Astrocyte of the spinal cord (primary cell): ENCODE measurements at regions not wholly inside any gene's neighbourhood (a gene's known extent, or its start where the extent isn't known, plus 50 kb on each side); places are given as distances from the start of the nearest gene placed in this dataset.

ENCODE experiments used
- DNase-seq: peaks from one replicate; pipeline ENCODE4 v3.0.0; 2011; ENCODE audit warnings: low read depth, low spot score
- H3K4me3 ChIP-seq: 2 replicates; pipeline ENCODE4 v1.5.1; 2011; ENCODE audit warnings: low read depth, mild to moderate bottlenecking, low read length, moderate library complexity
- in situ Hi-C: cut with HindIII; loops from 2 replicates; pipeline ENCODE4 v1.10.0; 2017; ENCODE audit warnings: low sequenced_read_pairs
- TF ChIP-seq, protein P1 (sequence below): IDR thresholded peaks from 2 replicates; pipeline ENCODE4 v1.5.1; 2012; ENCODE audit warnings: low read depth, mild to moderate bottlenecking, low read length, inconsistent platforms

DNA sequence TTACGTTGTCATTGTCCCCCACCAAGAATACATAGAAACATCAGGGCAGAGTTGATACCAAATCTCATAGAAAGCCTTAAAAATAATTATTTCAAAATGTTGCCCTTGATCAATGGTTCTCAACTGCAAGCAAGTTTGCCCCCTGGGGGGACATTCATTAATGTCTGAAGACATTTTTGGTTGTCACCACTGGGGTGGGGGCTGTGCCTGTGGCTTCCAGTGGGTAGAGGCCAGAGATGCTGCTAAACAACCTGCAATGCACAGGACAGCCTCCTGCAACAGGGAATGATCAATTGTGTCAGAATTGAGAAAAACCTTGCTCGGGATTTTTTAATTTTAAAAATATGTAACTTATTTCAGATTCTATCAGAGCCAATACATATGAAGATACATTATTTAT, 130.6 kb upstream of the DOK5 start:
- in situ Hi-C loops = no loop called here
- TF ChIP-seq, protein P1, sequence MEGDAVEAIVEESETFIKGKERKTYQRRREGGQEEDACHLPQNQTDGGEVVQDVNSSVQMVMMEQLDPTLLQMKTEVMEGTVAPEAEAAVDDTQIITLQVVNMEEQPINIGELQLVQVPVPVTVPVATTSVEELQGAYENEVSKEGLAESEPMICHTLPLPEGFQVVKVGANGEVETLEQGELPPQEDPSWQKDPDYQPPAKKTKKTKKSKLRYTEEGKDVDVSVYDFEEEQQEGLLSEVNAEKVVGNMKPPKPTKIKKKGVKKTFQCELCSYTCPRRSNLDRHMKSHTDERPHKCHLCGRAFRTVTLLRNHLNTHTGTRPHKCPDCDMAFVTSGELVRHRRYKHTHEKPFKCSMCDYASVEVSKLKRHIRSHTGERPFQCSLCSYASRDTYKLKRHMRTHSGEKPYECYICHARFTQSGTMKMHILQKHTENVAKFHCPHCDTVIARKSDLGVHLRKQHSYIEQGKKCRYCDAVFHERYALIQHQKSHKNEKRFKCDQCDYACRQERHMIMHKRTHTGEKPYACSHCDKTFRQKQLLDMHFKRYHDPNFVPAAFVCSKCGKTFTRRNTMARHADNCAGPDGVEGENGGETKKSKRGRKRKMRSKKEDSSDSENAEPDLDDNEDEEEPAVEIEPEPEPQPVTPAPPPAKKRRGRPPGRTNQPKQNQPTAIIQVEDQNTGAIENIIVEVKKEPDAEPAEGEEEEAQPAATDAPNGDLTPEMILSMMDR = no peak
- no peak for DNase-seq
- H3K4me3 ChIP-seq = no peak overlapping the region

DNA sequence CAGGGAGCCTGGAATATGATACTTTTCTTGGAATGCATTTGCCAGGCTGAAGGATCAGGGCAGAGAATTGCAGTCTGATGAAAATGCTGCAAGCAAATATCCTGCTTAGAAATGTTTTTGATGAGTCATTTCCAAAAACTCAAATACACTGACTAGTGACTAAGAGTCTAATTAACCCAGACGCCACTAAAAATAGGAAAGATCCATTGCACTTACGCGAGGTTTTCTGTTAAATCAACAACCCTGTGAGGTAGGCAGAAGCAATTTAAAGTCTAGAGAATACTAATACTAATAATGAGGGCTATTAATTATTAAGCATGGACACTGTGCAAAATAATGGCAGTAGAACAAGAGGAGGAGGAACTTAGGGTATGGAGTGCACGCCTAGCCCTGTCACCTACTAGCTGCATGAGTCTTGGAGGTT, 130.1 kb upstream of the DOK5 start:
- DNase-seq = peak; percentile 86
- in situ Hi-C loops = no loop called here
- H3K4me3 ChIP-seq = no peak overlapping the region
- TF ChIP-seq, protein P1 = no peak

DNA sequence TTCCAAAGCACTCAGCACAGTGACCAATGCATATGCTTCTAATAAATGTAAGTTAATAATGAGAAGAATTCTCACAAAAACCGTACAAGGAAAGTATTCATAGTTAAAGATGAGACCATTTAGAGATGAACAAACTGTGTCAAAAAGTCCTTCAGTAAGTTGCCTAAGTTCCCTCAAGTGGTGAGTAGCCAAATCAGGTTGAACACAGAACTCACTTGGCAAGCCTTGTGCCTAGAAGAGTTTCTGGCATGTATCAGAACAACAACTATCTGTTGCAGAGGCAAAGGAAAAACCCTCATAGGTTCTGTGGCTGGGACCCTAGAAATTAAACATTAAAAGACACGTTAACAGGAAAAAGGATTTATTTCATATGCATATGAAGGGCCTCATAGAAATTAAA, 129.6 kb upstream of the DOK5 start:
- in situ Hi-C loops = no loop called here
- DNase-seq = peak; percentile 19
- no peak overlapping the region for H3K4me3 ChIP-seq
- TF ChIP-seq, protein P1 = no peak

DNA sequence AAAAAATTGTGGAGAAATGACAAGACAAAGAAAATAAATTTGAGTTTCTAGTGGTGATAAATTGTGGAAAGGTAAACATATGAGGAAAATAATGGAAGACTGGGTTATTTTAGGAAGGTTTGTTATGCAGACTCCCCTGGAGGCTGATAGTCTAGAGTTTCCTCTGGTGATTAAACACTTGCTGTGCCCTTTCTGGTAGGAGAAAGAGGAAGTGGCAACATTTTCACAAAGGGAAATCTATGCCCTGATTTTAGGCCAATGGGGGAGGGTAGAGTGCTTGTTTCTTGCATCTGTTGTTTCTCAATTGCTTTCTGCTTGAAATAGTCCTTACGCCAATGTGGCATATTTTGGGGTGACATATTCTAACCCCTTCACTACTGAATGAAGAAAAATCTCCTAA, 129.1 kb upstream of the DOK5 start:
- in situ Hi-C loops = no loop called here

DNA sequence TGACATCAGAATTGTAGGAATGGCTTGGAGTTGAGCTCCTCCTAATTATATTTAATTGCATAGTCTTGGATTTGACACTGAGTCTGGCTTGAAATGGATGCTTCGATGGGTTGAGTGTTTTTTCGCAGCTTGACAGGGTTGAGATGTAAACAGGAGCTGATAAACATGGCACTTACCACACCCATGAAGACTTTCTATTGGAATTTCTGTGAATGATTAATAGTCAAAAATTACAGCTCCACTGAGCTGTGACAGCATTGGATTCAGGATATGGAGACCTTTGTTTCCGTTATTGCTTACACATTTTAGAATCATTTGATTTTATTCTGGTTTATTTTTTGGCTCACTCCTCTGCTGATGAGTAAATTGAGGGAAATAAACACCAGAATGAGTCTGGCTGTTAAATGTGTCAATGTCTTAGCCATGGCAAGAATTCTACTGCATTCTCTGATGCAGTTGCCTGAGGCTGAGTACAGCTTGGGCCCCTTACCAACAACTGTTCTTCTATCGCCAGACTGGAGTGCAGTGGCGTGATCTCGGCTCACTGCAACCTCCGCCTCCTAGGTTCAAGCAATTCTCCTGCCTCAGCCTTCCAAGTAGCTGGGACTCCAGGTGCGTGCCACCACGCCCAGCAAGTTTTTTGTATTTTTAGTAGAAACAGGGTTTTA, 128.1 kb upstream of the DOK5 start:
- TF ChIP-seq, protein P1 = no peak
- no peak overlapping the region for H3K4me3 ChIP-seq
- DNase-seq = no peak
- in situ Hi-C loops = no loop called here

More for the DNA sequence above, 129.1 kb upstream of the DOK5 start:
- H3K4me3 ChIP-seq = no peak overlapping the region
- no peak for DNase-seq
- TF ChIP-seq, protein P1 = no peak

DNA sequence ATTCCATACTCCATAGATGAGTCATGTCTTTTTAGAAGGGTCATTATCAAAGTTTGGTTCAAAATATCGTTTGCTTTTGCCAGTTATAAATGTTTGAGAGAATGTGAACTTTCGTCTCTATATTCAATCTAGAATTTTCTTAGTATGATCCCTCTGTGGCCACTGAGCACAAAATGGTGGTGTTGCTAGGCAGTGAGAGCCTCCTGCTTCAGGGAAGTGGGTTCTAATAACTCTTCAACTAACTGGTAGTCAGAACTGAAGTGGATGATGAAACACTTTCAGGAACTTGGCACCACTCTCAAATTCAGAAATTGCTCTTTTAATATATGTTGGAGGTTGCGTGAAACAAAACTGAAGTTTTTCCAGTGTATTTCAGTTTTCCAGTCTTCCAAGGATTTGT, 125.0 kb upstream of the DOK5 start:
- no peak overlapping the region for H3K4me3 ChIP-seq
- in situ Hi-C loops = no loop called here
- peak; percentile 32 for DNase-seq
- TF ChIP-seq, protein P1 = no peak
